Uterus (tissue), 3 donors: ENCODE measurements at regions not wholly inside any gene's neighbourhood (a gene's known extent, or its start where the extent isn't known, plus 50 kb on each side); places are given as distances from the start of the nearest gene placed in this dataset.

ENCODE experiments used
- DNase-seq, 2 donors: peaks; one replicate each; pipeline ENCODE4 v3.0.0-alpha.2; 2019 to 2020
- H3K27ac ChIP-seq, 2 donors: fragments of 200-600 bp; sonication (generic); 1 replicate in 1 of 2; 2 replicates in 1 of 2; pipeline ENCODE4 v1.5.1; 2016 to 2018
- H3K27me3 ChIP-seq, 2 donors: fragments of 200-600 bp; sonication (generic); one replicate each; pipeline ENCODE4 v1.5.1; 2018 to 2019; ENCODE audit warnings: control low read depth in 1 of 2
- H3K36me3 ChIP-seq, 2 donors: fragments of 200-600 bp; sonication (generic); one replicate each; pipeline ENCODE4 v1.5.1; 2019; ENCODE audit warnings: control low read depth in 1 of 2
- H3K4me1 ChIP-seq, 2 donors: fragments of 200-600 bp; sonication (generic); one replicate each; pipeline ENCODE4 v1.5.1; 2018 to 2019; ENCODE audit warnings: control low read depth in 1 of 2
- H3K4me3 ChIP-seq, 2 donors: fragments of 200-600 bp; sonication (generic); 1 replicate in 1 of 2; 2 replicates in 1 of 2; pipeline ENCODE4 v1.5.1; 2018 to 2019; ENCODE audit warnings: mild to moderate bottlenecking in 1 of 2
- H3K9me3 ChIP-seq, 2 donors: fragments of 200-600 bp; sonication (generic); one replicate each; pipeline ENCODE4 v1.5.1; 2019; ENCODE audit warnings: control low read depth in 1 of 2
- CTCF ChIP-seq, 4 experiments: fragments of 200-600 bp in 2 of 4; fragments of 450-650 bp in 2 of 4; sonication (generic) in 2 of 4; IDR thresholded peaks; one replicate each; pipeline ENCODE4 v1.5.1; 2016 to 2019; ENCODE audit warnings: antibody characterized with exemption in 4 of 4, mild to moderate bottlenecking in 2 of 4, moderate library complexity in 1 of 4
- POLR2A ChIP-seq, 2 donors: fragments of 450-650 bp; IDR thresholded peaks; one replicate each; pipeline ENCODE4 v1.6.1; 2016; ENCODE audit warnings: antibody characterized with exemption in 2 of 2, mild to moderate bottlenecking in 1 of 2, moderate library complexity in 1 of 2
- intact Hi-C: fragments of 100-400 bp; cut with DNase I; formaldehyde crosslinking; loops from one replicate; pipeline ENCODE4 v1.15.1; 2023; ENCODE audit warnings: low total_unique reads
- donor health status: DM: yes; HTN: yes; CAD: no.

- no peaks in the 10 kb centered on the region for H3K4me1 ChIP-seq
- no peak for DNase-seq
- no peaks in the 10 kb centered on the region for H3K9me3 ChIP-seq
- no peak for TF ChIP-seq CTCF (IDR thresholded peaks at IDR 0.05)
- TF ChIP-seq POLR2A (IDR thresholded peaks at IDR 0.05), result no peak
- no peaks in the 10 kb centered on the region for H3K27me3 ChIP-seq
- intact Hi-C loops, result no loop called here
- no peak overlapping the region for H3K27ac ChIP-seq
- no peaks in the 10 kb centered on the region for H3K36me3 ChIP-seq
- no peak overlapping the region for H3K4me3 ChIP-seq
These were observed 192.1 kb upstream of the ADAMTS16 start for GRCh38 chr5:4947893-4948536.

DNA sequence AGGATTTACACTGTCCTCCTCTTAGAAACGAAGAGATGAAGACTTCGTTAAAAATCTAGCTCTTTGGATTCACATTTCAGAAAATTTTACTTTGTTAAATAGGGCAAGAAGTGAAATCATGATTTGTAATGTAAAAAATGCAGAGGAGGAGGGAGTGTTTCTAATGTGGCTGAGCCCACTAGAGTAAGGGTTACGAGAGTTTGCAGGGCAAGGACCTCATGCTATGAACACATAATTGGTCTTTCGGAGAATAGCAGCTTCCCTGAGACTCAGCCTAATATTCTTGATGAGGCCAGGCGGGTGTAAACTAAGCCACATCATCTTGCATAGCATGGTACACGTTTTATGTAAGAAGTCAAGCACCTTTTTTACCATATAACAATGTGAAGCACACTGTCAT, 191.0 kb upstream of the ADAMTS16 start:
- Histone ChIP-seq H3K27me3 (no peaks in the 10 kb centered on the region), H3K4me1 (no peaks in the 10 kb centered on the region), H3K9me3 (no peaks in the 10 kb centered on the region), H3K4me3 (no peak overlapping the region), H3K27ac (no peak overlapping the region), H3K36me3 (no peaks in the 10 kb centered on the region)
- intact Hi-C loops, result no loop called here
- TF ChIP-seq CTCF (IDR thresholded peaks at IDR 0.05), result no peak
- TF ChIP-seq POLR2A (IDR thresholded peaks at IDR 0.05), result no peak
- DNase-seq, result no peak

GRCh38 chr5:4953576-4953975, 186.6 kb upstream of the ADAMTS16 start:
- DNase-seq, result no peak
- no peaks in the 10 kb centered on the region for H3K4me1 ChIP-seq
- intact Hi-C loops, result no loop called here
- H3K36me3 ChIP-seq, result no peaks in the 10 kb centered on the region
- no peak for TF ChIP-seq POLR2A (IDR thresholded peaks at IDR 0.05)
- no peak for TF ChIP-seq CTCF (IDR thresholded peaks at IDR 0.05)
- H3K27ac ChIP-seq, result no peak overlapping the region
- H3K27me3 ChIP-seq, result no peaks in the 10 kb centered on the region
- no peak overlapping the region for H3K4me3 ChIP-seq
- no peaks in the 10 kb centered on the region for H3K9me3 ChIP-seq

DNA sequence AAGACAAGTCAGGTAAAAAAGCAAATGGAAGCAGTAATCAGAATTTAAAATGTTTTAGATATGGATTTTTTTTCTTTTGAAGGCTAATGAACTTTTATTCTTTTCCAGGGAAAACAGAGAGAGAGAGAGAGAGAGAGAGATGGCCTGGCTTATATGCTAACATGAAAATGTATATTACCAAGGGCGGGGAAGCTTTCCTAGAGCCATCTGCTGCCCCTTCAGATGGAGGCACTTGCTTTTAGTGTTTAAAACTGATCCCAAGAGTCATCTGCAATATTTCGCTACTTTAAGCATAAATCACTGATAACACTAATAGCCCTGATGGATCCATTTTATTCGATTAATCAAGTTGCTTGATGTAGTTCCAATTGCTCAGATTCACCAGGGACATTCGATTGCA, 186.1 kb upstream of the ADAMTS16 start:
- no peak for TF ChIP-seq POLR2A (IDR thresholded peaks at IDR 0.05)
- TF ChIP-seq CTCF (IDR thresholded peaks at IDR 0.05), result no peak
- H3K27me3 ChIP-seq, result no peaks in the 10 kb centered on the region
- no peaks in the 10 kb centered on the region for H3K9me3 ChIP-seq
- no peaks in the 10 kb centered on the region for H3K4me1 ChIP-seq
- no peak for DNase-seq
- no peaks in the 10 kb centered on the region for H3K36me3 ChIP-seq
- H3K4me3 ChIP-seq, result no peak overlapping the region
- no peak overlapping the region for H3K27ac ChIP-seq
- intact Hi-C loops, result no loop called here

DNA sequence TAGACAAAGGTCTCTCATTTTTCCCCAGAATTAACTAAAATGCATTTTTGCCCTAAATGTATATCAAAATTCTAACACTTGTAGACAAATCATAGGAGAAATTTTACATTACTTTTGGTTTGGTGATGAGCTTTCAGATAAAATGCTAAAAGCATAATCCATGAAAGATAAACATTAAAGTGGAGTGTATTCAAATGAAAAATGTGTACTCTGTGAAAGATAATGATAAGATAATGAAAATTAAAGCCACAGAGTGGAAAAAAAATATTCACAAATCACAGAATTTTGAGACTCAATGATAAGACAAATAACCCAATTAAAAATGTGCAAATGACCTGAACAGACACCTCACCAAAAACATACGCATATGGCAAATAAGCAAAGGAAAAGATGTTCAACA, 176.9 kb upstream of the ADAMTS16 start:
- H3K9me3 ChIP-seq, result no peaks in the 10 kb centered on the region
- H3K27me3 ChIP-seq, result no peaks in the 10 kb centered on the region
- H3K4me1 ChIP-seq, result no peaks in the 10 kb centered on the region
- TF ChIP-seq POLR2A (IDR thresholded peaks at IDR 0.05) (no peak), CTCF (IDR thresholded peaks at IDR 0.05) (no peak)
- H3K36me3 ChIP-seq, result no peaks in the 10 kb centered on the region
- no peak overlapping the region for H3K27ac ChIP-seq
- H3K4me3 ChIP-seq, result no peak overlapping the region
- no peak for DNase-seq
- intact Hi-C loops, result no loop called here
